HuH-7.5 (cell line): ENCODE measurements at regions not wholly inside any gene's neighbourhood (a gene's known extent, or its start where the extent isn't known, plus 50 kb on each side); places are given as distances from the start of the nearest gene placed in this dataset.

Experiments used
- DNase-seq: peaks from one replicate; pipeline ENCODE4 v3.0.0; 2011; ENCODE audit warnings: low spot score

GRCh38 chr20:60244373-60245146 is 286.3 kb downstream of the CDH26 start:
- DNase-seq = no peak

GRCh38 chr20:60246751-60247150 is 288.5 kb downstream of the CDH26 start:
- no peak for DNase-seq

GRCh38 chr20:60249436-60249835 is 291.2 kb downstream of the CDH26 start:
- no peak for DNase-seq

GRCh38 chr20:60250251-60250650 is 292.0 kb downstream of the CDH26 start:
- DNase-seq = no peak

GRCh38 chr20:60252866-60253265 is 294.6 kb downstream of the CDH26 start:
- no peak for DNase-seq

- DNase-seq = no peak
Measured at GRCh38 chr20:60253471-60253870, 295.2 kb downstream of the CDH26 start.

GRCh38 chr20:60254901-60255411 is 296.7 kb downstream of the CDH26 start:
- no peak for DNase-seq

- DNase-seq = no peak
Measured at GRCh38 chr20:60255415-60255814, 297.2 kb downstream of the CDH26 start.

GRCh38 chr20:60255866-60256265 is 297.6 kb downstream of the CDH26 start:
- no peak for DNase-seq

GRCh38 chr20:60256811-60257210 is 298.6 kb downstream of the CDH26 start:
- DNase-seq = no peak

- DNase-seq = no peak
Measured at GRCh38 chr20:60257671-60258070, 299.4 kb downstream of the CDH26 start.

- no peak for DNase-seq
Measured at GRCh38 chr20:60258255-60258863, 300.1 kb downstream of the CDH26 start.

GRCh38 chr20:60261333-60261732 is 303.1 kb downstream of the CDH26 start:
- no peak for DNase-seq

- peak; percentile 31 for DNase-seq
Measured at GRCh38 chr20:60262967-60263603, 304.9 kb downstream of the CDH26 start.

- DNase-seq = no peak
Measured at GRCh38 chr20:60263725-60264709, 305.8 kb downstream of the CDH26 start.

- DNase-seq = no peak
Measured at GRCh38 chr20:60266177-60266823, 308.1 kb downstream of the CDH26 start.

- DNase-seq = no peak
Measured at GRCh38 chr20:60268491-60268890, 310.3 kb downstream of the CDH26 start.

- DNase-seq = no peak
Measured at GRCh38 chr20:60269573-60270162, 311.4 kb downstream of the CDH26 start.

GRCh38 chr20:60270341-60270740 is 312.1 kb downstream of the CDH26 start:
- DNase-seq = no peak

- peak; percentile 29 for DNase-seq
Measured at GRCh38 chr20:60271597-60271996, 313.4 kb downstream of the CDH26 start.

- no peak for DNase-seq
Measured at GRCh38 chr20:60272790-60273189, 314.6 kb downstream of the CDH26 start.
